ENCODE measurements at regions not wholly inside any gene's neighbourhood (a gene's known extent, or its start where the extent isn't known, plus 50 kb on each side); places are given as distances from the start of the nearest gene placed in this dataset.

- no peak for DNase-seq
These were observed 368.8 kb upstream of the KIRREL3 start for GRCh38 chr11:127369356-127369755.

DNA sequence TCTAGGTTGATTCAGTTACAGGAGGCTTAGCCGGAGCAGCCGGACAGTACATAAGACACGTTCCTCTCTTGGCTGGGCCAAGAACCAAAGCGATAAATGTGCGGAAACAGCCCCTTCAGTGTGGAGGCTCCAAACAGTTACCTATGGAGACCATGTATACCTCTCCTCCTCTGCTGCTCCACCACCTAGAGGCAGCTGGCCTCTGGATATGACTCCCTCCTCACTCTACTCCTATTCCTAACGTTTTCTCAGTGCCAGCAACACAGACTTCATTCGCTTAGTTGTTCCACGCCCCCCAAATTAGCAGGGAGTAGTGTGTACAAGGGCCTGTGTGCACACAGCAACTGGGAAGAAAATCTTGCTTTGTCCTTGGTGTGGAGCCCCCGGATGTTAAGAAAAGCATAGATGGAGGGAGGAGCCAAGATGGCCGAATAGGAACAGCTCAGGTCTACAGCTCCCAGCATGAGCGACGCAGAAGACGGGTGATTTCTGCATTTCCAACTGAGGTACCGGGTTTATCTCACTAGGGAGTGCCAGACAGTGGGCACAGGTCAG is 362.3 kb upstream of the KIRREL3 start:
- DNase-seq: no peak

- no peak for DNase-seq
These were observed 357.6 kb upstream of the KIRREL3 start for GRCh38 chr11:127358160-127358559.

- no peak for DNase-seq
These were observed 349.9 kb upstream of the KIRREL3 start for GRCh38 chr11:127350476-127350875.

DNA sequence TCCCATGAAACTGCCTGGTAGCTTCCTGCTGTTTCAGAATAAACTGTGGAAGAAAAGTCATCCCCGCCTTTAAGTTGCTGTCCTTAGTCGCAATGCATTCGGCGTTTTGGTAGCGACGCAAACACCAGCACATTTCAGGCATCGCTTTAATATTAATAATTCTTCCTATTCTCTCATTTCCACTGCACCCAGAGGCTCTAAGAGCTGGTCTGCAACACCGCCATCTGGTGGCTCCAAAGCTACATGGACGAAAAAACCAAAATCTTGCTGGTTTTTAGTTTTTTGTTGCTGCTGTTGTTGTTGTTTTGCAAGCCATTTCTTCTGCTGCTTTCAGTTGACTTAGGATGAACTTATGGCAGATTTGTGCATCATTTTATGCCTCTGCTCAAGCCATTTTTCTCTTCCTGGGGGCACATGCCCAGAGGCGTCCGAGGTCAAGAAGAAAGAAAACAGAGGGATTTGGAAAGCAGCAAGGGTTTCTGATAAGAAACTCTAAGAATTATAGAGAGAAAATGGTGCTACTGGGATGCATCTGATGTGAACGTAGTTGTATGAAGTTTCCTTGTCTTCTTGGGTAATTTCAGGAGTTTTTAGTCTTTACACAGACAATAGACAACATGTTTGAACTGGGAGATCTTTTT is 345.4 kb upstream of the KIRREL3 start:
- DNase-seq: no peak

DNA sequence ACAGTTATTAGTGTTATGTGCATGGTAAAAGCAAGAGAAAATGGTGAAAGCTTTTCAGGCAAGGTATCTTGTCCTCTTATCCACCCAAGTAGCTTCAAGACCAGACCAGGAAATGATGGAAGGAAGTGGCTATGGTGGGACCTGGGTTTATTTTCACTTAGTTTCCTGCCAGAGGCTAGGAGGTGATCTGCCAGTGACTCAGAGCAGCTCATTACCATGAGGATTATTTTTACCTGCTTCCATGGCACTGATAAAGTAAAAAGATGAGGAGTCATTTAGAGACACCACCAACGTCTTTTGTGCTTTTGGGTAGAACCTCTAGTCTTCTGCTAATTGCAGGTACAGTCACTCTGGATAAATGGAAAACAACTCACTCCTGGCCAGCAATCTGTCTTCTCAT is 339.9 kb upstream of the KIRREL3 start:
- DNase-seq: no peak

- DNase-seq: no peak
These were observed 338.8 kb upstream of the KIRREL3 start for GRCh38 chr11:127339376-127339775.

GRCh38 chr11:127338380-127339259 is 338.1 kb upstream of the KIRREL3 start:
- no peak for DNase-seq

- no peak for DNase-seq
These were observed 333.9 kb upstream of the KIRREL3 start for GRCh38 chr11:127334466-127334865.

DNA sequence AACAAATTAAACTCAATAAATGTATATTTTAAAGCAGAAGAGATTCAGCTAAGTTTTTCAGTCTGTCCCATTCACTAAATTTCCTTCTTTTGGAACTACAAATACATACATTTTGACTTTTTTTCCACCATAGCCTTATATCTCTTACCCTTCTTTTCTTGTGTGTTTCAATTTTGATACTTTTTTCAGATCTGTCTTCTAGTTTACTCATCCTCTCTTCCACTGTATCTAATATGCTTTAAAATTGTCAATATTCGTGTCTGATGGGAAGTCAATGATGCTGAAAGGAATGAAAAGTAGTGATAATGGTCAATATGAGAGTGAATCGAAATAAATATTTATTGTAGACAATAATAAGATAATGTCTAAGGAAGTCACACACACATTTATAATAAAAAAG is 332.3 kb upstream of the KIRREL3 start:
- no peak for DNase-seq

GRCh38 chr11:127330044-127330443 is 329.5 kb upstream of the KIRREL3 start:
- DNase-seq: no peak

- no peak for DNase-seq
These were observed 307.7 kb upstream of the KIRREL3 start for GRCh38 chr11:127308291-127308690.

GRCh38 chr11:127307700-127308099 is 307.1 kb upstream of the KIRREL3 start:
- no peak for DNase-seq

DNA sequence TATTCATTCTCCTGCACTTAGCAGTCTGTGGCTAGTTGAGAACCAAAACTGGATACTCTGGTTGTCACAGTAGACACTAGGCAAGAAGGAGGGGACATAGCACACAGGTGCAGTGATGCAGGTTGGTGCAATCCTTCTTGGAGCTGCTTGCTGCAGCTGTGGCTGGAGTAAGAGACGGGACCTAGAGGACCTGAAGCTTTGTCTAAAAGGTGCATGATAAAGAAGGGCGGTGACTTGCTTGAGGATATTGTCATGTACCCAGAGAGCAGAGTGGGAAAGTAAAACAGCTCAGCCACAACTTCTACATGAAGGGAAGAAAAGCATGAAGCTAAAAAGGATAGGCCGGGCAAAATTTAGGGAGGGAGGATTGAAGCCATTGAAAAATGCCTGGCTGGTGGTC is 304.1 kb upstream of the KIRREL3 start:
- no peak for DNase-seq

DNA sequence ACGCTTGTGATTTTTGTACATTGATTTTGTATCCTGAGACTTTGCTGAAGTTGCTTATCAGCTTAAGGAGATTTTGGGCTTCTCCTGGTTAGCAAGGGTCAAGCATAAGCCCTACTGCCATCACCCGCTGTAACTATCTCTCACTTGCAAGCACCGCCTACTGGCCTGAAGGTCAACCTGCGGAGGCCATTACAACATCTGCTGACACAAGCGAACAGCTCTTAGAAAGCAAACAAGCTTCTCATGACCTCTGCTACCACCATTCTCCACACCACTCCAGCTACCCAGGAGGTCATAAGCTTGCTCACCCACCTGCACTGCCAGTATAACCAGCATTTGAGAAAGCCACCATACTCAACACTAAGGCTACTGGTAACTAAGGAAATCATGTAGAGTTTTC is 288.4 kb upstream of the KIRREL3 start:
- DNase-seq: no peak

GRCh38 chr11:127281534-127281933 is 281.0 kb upstream of the KIRREL3 start:
- no peak for DNase-seq

DNA sequence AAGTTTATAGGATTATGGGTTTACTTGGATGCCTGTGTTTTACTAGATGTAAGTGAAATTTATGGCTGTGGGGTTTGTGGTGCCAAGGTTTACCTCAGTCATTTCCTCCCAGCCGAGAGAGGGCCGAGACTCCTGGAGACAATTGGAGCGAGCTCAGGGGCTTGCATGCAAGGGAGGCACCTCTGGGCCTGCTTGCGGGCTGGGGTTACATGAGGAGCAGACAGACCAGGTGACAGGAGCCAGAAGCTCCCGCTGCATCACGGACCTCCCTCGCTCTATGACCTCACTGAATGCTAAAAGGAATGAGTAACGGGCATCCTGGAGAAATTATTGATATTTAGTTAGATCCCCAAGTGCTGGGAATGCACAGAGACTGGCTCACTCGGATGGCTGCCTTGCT is 275.2 kb upstream of the KIRREL3 start:
- DNase-seq: no peak

- no peak for DNase-seq
These were observed 273.7 kb upstream of the KIRREL3 start for GRCh38 chr11:127274328-127274676.

DNA sequence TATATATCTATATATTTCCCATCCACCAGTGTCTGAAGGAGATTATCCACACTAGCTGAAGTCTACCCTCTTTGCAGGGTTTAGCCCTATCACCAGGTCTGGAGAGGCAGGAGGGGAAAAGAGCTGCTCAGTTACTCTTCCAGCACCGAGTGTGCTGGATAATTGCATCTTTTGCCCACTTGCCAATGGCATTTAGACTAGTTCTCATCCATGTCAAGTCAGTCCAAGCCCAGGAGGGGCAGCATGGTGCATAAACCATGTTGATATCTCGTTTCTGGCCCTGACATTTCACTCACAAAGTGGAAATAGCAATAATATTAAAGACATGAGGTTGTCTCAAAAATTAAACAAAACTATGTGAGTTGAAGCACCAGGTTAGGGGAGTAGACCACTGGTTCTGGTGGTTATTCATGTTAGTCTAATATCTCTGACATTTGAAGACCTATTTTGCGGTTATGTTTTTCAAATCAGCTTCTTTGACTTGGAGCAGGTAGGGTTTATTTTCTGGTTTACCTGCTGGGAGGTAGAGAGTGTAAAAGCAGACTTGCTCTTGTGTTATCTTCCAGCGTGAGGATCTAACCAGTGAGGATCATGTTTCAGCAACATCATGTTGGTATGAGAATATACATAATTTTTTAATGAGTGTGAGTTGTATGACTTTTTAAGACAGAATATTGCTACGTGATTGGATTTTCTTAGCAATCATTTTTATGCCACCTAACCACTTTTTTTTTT is 273.2 kb upstream of the KIRREL3 start:
- no peak for DNase-seq

GRCh38 chr11:127270851-127271250 is 270.3 kb upstream of the KIRREL3 start:
- no peak for DNase-seq

DNA sequence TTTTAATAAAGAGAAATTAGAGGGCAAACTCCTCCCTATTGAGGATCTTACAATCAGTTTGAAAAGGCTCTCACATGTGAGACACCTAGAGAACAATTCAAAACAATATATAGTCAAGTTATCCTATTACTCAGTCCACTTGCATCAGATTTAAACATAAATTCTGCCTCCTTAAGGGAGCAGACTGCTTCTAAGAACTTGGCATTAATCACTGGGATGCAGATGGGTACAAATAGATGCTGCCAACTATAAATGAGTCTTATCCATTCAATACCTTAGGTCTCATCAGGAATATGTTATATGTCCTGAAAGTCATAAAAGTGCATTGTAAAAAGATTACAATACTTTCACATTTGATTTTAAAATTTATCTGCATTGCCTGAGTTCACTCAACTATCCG is 269.3 kb upstream of the KIRREL3 start:
- no peak for DNase-seq

DNA sequence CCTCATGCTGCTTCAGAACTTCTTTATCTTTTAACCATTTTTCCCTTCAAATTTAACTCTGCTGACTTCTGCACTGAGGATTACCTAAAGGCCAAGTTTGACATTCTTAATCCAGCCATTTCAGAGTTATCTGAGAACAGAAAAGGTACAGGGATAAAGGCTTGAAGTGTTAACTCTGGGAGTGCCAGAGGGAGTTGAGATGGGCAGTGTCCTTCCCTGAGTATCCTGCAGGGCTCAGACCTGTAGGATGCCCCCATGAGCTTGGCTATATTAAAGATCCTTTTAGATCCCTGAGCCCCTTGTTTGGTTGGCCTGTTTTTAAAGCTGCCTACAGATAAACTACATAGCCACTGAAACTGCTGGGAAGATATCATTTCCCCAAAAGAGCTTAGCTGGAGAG is 268.4 kb upstream of the KIRREL3 start:
- DNase-seq: no peak

DNA sequence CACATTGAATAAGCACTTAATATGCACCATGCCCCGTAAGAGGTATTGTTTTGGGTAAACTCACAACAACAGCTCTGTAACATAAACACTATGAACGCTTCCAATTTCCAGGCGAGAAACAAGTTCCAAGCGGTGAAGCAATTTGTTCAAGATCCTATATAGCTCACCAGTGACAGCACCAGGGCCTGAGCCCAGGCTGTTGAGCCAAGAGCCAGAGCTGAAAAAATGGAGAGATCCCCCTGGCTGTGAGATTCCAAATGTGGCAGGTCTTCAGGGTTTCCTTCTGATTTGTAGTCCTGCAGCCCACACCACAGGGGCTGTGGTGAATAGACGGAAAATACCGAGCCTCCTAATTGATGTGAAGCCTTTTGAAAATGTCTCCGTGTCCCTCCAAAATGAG is 268.0 kb upstream of the KIRREL3 start:
- DNase-seq: no peak

- DNase-seq: no peak
These were observed 258.5 kb upstream of the KIRREL3 start for GRCh38 chr11:127259102-127259501.

Measured in NCI-H226 (cell line).